Epithelial cell of esophagus (primary cell): ENCODE measurements at regions not wholly inside any gene's neighbourhood (a gene's known extent, or its start where the extent isn't known, plus 50 kb on each side); places are given as distances from the start of the nearest gene placed in this dataset.
A peak's percentile ranks its signal among the peaks of the same experiment; 100 is the strongest.

Experiments
- DNase-seq: peaks from one replicate; pipeline ENCODE4 v3.0.0; 2010; ENCODE audit warnings: low read depth
- H3K4me3 ChIP-seq: 2 replicates; pipeline ENCODE4 v1.5.1; 2011; ENCODE audit warnings: mild to moderate bottlenecking, low read length, control low read depth
- CTCF ChIP-seq: IDR thresholded peaks from 2 replicates; pipeline ENCODE4 v1.5.1; 2011; ENCODE audit warnings: low read depth, mild to moderate bottlenecking, low read length, control low read depth, inconsistent platforms; ENCODE audit not compliant: insufficient read depth; ENCODE audit errors: missing control alignments

- TF ChIP-seq CTCF, result no peak
- no peak for DNase-seq
- H3K4me3 ChIP-seq, result no peak overlapping the region
Measured at GRCh38 chr2:183347969-183348368, 223.7 kb downstream of the NUP35 start.

- DNase-seq, result no peak
- TF ChIP-seq CTCF, result peak; percentile 23
- H3K4me3 ChIP-seq, result no peak overlapping the region
Measured at GRCh38 chr2:183348492-183348891, 224.2 kb downstream of the NUP35 start.

DNA sequence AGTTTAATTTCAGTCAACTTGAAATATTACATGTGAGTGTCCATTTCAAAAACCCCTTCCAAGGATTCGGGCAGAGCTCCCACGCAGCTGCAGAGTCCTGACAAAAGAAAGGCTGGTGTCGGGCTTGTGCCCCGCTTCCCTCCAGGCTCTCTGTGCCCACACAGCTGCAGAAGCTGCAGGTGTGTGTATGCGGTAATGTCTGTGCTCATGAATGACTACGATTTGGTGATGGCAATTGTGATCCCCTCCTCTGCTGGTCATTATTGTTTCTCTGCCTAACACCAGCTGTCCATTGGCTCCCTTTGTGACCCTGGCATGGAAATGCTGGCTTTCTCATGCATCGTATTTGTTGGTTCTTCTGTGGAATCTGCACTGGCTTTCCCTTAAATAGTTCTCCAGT lies 224.8 kb downstream of the NUP35 start:
- no peak overlapping the region for H3K4me3 ChIP-seq
- DNase-seq, result no peak
- no peak for TF ChIP-seq CTCF

GRCh38 chr2:183359867-183360266 lies 235.6 kb downstream of the NUP35 start:
- peak; percentile 32 for TF ChIP-seq CTCF
- peak; percentile 26 for DNase-seq
- no peak overlapping the region for H3K4me3 ChIP-seq

GRCh38 chr2:183371545-183371944 lies 247.3 kb downstream of the NUP35 start:
- no peak for TF ChIP-seq CTCF
- no peak overlapping the region for H3K4me3 ChIP-seq
- DNase-seq, result no peak

DNA sequence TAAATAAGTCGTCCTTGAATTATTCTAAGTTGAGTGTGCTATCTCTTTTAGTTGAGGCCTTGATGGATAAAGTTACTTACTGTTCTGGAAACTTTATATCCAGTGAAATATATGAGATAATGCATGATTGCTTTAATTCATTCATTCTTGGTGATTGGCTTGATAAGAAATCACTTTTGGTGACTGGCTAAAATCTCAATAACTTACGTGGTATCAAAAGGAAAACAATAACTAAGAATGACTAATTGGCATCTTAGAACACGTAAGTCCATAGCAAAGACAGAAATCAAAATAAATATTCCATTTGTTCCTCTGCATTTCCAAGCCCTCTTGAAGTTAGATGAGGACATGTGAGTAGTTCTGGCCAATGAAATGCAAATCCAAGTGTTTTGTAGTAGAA lies 251.6 kb downstream of the NUP35 start:
- no peak for TF ChIP-seq CTCF
- no peak for DNase-seq
- no peak overlapping the region for H3K4me3 ChIP-seq

DNA sequence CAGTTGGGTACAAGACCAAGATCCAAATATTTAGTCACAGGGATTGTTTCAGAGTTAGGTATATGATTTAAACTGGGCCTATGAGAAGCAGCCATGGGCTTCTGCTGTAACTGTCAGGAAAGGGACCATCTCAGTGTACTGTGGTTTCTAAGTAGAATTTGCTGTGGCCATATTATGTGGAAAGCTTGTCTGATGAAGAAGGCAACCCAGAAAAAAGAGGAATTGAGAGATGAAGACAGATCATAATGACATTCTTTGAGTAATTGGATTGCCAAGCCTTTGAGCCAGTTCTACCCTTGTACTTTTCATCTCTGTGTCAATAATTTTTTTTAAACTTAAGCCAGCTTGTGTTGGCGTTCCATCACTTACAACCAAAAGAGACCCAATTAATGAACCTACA lies 259.6 kb downstream of the NUP35 start:
- no peak overlapping the region for H3K4me3 ChIP-seq
- no peak for DNase-seq
- TF ChIP-seq CTCF, result no peak
